ENCODE measurements at regions not wholly inside any gene's neighbourhood (a gene's known extent, or its start where the extent isn't known, plus 50 kb on each side); places are given as distances from the start of the nearest gene placed in this dataset.

DNA sequence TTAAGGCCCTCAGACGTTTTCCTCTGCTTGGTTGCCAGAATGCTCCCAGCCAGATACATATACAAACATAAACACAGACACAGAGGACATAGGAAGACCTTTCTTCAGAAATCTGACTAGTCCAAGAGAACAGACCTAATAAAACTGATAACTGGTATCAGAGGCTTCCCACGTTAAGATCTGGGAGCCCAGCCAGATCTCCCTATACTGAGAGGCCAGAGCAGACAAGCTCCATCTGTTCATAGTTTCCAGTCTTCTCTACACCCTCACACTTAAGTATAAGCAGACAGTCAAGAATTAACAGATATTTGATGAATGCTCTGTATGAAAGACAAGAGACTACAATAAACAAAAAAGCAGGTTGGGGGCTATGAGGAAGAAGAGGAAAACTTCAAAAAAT is 240.5 kb upstream of the CHAC2 start:
- H3K4me3 ChIP-seq = no peak overlapping the region
- H3K4me1 ChIP-seq (ENCODE audit: insufficient read depth) = no peaks in the 10 kb centered on the region
- WGBS (ENCODE audit: low lambda C conversion rate, missing lambda C conversion rate) = 54% methylated on average over 2 of the region's 2 CpGs

DNA sequence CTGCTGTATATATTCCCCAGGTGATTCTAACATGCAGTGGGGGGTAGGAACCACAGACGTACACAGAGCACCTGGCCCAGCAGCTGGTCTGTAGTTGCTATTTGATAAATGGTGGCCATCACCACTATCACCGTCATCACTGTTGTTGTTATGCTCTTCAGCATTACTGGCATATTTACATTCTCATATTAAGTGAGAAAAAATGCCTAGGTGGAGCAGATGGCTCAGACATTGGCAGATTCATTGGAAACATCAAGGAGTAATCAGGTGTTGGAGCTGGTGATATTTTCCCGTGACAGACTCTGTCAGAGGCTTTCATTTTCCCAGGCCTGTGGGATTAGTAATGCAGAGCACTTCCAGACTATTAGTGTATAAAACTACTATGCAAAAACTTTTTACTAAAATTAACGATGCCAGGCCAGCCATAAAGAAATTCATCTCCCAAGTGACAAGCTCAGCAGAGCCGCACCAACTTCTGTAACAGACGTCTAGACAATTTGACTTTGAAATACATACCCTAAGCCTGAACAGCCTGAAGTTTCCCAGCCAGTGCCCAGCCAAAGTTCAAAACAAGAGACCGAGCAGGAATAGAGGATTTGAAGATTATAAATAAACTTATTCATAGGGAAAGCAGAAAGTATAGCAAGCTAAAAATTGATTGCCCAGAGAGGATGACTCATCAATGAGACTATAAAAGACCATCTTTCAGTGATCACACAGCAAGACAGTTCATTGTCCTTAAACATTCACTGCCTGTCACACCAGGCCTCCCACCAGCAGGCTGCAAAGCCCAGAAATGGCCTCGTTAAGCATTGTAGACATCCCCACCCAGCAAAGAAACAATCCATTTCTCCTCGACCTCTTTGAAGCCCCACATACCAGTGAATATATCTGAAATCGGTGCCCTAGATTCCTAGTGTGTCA is 247.4 kb upstream of the CHAC2 start:
- no peaks in the 10 kb centered on the region for H3K36me3 ChIP-seq (replicated peaks; ENCODE audit: insufficient read depth, low read depth)
- no peaks in the 10 kb centered on the region for H3K9me2 ChIP-seq (replicated peaks; ENCODE audit: insufficient read depth)
- H3K4me2 ChIP-seq = no peak overlapping the region
- H4K20me1 ChIP-seq (ENCODE audit: insufficient read depth, poor library complexity, severe bottlenecking) = no peaks in the 10 kb centered on the region
- no peaks in the 10 kb centered on the region for H3K9me3 ChIP-seq (ENCODE audit: low read depth)
- no peak overlapping the region for H3K27ac ChIP-seq
- WGBS (ENCODE audit: low lambda C conversion rate, missing lambda C conversion rate) = 43% methylated on average over 10 of the region's 10 CpGs
- H3K27me3 ChIP-seq = no peaks in the 10 kb centered on the region
- H3K4me1 ChIP-seq (ENCODE audit: insufficient read depth) = no peaks in the 10 kb centered on the region
- DNase-seq (ENCODE audit: low spot score) = no peak
- H3K4me3 ChIP-seq = no peak overlapping the region
- no peaks in the 10 kb centered on the region for H3K79me2 ChIP-seq
- H2AFZ ChIP-seq = no peak overlapping the region
- TF ChIP-seq, protein P1, sequence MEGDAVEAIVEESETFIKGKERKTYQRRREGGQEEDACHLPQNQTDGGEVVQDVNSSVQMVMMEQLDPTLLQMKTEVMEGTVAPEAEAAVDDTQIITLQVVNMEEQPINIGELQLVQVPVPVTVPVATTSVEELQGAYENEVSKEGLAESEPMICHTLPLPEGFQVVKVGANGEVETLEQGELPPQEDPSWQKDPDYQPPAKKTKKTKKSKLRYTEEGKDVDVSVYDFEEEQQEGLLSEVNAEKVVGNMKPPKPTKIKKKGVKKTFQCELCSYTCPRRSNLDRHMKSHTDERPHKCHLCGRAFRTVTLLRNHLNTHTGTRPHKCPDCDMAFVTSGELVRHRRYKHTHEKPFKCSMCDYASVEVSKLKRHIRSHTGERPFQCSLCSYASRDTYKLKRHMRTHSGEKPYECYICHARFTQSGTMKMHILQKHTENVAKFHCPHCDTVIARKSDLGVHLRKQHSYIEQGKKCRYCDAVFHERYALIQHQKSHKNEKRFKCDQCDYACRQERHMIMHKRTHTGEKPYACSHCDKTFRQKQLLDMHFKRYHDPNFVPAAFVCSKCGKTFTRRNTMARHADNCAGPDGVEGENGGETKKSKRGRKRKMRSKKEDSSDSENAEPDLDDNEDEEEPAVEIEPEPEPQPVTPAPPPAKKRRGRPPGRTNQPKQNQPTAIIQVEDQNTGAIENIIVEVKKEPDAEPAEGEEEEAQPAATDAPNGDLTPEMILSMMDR (IDR thresholded peaks at IDR 0.05; ENCODE audit: poor library complexity) = no peak
- TF ChIP-seq EZH2 (IDR thresholded peaks at IDR 0.05; ENCODE audit: borderline replicate concordance) (no peak), EZH2phosphoT487 (IDR thresholded peaks at IDR 0.05; ENCODE audit: low read depth, severe bottlenecking, unreplicated experiment) (no peak)

More for the DNA sequence above, 240.5 kb upstream of the CHAC2 start:
- H3K27me3 ChIP-seq = no peaks in the 10 kb centered on the region
- H3K79me2 ChIP-seq = no peaks in the 10 kb centered on the region
- H3K9me2 ChIP-seq (replicated peaks; ENCODE audit: insufficient read depth) = no peaks in the 10 kb centered on the region
- no peak overlapping the region for H2AFZ ChIP-seq
- no peaks in the 10 kb centered on the region for H3K9me3 ChIP-seq (ENCODE audit: low read depth)
- no peak overlapping the region for H3K4me2 ChIP-seq
- TF ChIP-seq, protein P1 (IDR thresholded peaks at IDR 0.05; ENCODE audit: poor library complexity) = no peak
- no peak for TF ChIP-seq EZH2phosphoT487 (IDR thresholded peaks at IDR 0.05; ENCODE audit: low read depth, severe bottlenecking, unreplicated experiment)
- no peak for TF ChIP-seq EZH2 (IDR thresholded peaks at IDR 0.05; ENCODE audit: borderline replicate concordance)
- no peaks in the 10 kb centered on the region for H4K20me1 ChIP-seq (ENCODE audit: insufficient read depth, poor library complexity, severe bottlenecking)
- no peaks in the 10 kb centered on the region for H3K36me3 ChIP-seq (replicated peaks; ENCODE audit: insufficient read depth, low read depth)
- no peak for DNase-seq (ENCODE audit: low spot score)
- no peak overlapping the region for H3K27ac ChIP-seq

DNA sequence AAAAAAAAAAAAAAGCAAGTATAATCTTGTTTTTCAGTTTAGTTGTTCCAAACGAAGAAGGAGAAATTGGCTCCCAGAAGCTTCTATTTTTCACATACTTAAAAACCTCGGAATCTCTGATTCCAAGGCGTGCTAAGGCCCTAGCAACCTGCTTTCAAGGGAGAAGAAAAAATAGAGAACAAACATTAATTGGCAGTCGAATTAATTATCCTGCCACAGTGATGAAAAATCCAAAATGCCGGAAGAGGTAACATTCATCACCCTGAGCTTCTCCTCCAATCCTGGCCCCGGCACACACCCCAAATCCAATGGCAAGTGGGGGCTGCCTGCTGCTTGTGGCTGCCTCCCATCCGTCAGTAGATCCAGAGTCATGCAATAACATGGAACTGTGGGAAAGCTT is 250.2 kb upstream of the CHAC2 start:
- TF ChIP-seq, protein P1 (IDR thresholded peaks at IDR 0.05; ENCODE audit: poor library complexity) = no peak
- no peak for TF ChIP-seq EZH2phosphoT487 (IDR thresholded peaks at IDR 0.05; ENCODE audit: low read depth, severe bottlenecking, unreplicated experiment)
- TF ChIP-seq EZH2 (IDR thresholded peaks at IDR 0.05; ENCODE audit: borderline replicate concordance) = no peak
- Histone ChIP-seq H3K27ac (no peak overlapping the region), H3K4me2 (no peak overlapping the region), H3K9me2 (replicated peaks; ENCODE audit: insufficient read depth) (no peaks in the 10 kb centered on the region), H3K36me3 (replicated peaks; ENCODE audit: insufficient read depth, low read depth) (no peaks in the 10 kb centered on the region), H3K79me2 (no peaks in the 10 kb centered on the region), H2AFZ (no peak overlapping the region), H3K4me1 (ENCODE audit: insufficient read depth) (no peaks in the 10 kb centered on the region), H4K20me1 (ENCODE audit: insufficient read depth, poor library complexity, severe bottlenecking) (no peaks in the 10 kb centered on the region), H3K9me3 (ENCODE audit: low read depth) (no peaks in the 10 kb centered on the region), H3K27me3 (no peaks in the 10 kb centered on the region), H3K4me3 (no peak overlapping the region)
- WGBS (ENCODE audit: low lambda C conversion rate, missing lambda C conversion rate) = 83% methylated on average over 7 of the region's 7 CpGs
- no peak for DNase-seq (ENCODE audit: low spot score)
